Body of pancreas (tissue), 4 donors: ENCODE measurements at regions not wholly inside any gene's neighbourhood (a gene's known extent, or its start where the extent isn't known, plus 50 kb on each side); places are given as distances from the start of the nearest gene placed in this dataset.

Source experiments
- POLR2A ChIP-seq, 3 donors: fragments of 450-650 bp; IDR thresholded peaks; one replicate each; pipeline ENCODE4 v1.6.1; 2016; ENCODE audit warnings: antibody characterized with exemption in 3 of 3, mild to moderate bottlenecking in 2 of 3
- TF ChIP-seq, protein P1 (sequence below), 7 experiments: fragments of 450-650 bp in 4 of 7; fragments of 200-600 bp in 3 of 7; sonication (generic) in 3 of 7; IDR thresholded peaks; one replicate each; pipeline ENCODE4 v1.5.1; 2016 to 2019; ENCODE audit warnings: antibody characterized with exemption in 7 of 7

DNA sequence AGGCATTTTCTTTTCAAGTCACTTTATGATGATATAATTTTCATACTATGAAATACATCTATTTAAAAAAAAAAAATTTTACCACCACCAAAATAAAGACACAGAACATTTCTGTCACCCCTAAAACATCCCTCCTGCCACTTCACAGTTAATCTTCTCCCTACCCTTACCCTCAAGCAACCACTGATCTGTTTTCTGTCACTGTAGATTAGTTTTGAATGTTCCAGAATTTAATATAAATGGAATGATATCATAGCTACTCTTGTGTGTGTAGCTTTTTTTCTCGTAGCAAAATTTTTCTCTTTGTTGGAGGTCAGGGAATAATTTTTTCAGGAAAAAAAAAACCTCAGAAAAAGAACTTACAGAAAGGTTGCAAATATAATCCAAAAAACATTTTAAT lies 152.7 kb downstream of the RHOU start:
- TF ChIP-seq, protein P1, sequence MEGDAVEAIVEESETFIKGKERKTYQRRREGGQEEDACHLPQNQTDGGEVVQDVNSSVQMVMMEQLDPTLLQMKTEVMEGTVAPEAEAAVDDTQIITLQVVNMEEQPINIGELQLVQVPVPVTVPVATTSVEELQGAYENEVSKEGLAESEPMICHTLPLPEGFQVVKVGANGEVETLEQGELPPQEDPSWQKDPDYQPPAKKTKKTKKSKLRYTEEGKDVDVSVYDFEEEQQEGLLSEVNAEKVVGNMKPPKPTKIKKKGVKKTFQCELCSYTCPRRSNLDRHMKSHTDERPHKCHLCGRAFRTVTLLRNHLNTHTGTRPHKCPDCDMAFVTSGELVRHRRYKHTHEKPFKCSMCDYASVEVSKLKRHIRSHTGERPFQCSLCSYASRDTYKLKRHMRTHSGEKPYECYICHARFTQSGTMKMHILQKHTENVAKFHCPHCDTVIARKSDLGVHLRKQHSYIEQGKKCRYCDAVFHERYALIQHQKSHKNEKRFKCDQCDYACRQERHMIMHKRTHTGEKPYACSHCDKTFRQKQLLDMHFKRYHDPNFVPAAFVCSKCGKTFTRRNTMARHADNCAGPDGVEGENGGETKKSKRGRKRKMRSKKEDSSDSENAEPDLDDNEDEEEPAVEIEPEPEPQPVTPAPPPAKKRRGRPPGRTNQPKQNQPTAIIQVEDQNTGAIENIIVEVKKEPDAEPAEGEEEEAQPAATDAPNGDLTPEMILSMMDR (IDR thresholded peaks at IDR 0.05) = no peak
- no peak for TF ChIP-seq POLR2A (IDR thresholded peaks at IDR 0.05)
